HepG2 (cell line): ENCODE measurements at regions not wholly inside any gene's neighbourhood (a gene's known extent, or its start where the extent isn't known, plus 50 kb on each side); places are given as distances from the start of the nearest gene placed in this dataset.

Experiments used
- GZF1 ChIP-seq: sonication (generic); formaldehyde crosslinking; IDR thresholded peaks from 2 replicates; pipeline ENCODE4 v1.5.1; 2020; ENCODE audit warnings: mild to moderate bottlenecking, missing genetic modification reagents
- HCFC1 ChIP-seq: fragments of 150-350 bp; IDR thresholded peaks from 2 replicates; pipeline ENCODE4 v1.6.1; 2014; ENCODE audit warnings: low read depth, low read length
- POLR2A ChIP-seq, 2 experiments: IDR thresholded peaks; 2 replicates each; pipeline ENCODE4 v1.6.1; 2011; ENCODE audit warnings: low read depth in 2 of 2, low read length in 2 of 2, mild to moderate bottlenecking in 1 of 2, moderate library complexity in 1 of 2; ENCODE audit not compliant: insufficient read depth in 1 of 2
- YY1 ChIP-seq: IDR thresholded peaks from 2 replicates; pipeline ENCODE4 v1.6.1; 2011; ENCODE audit warnings: low read length, low read depth, moderate library complexity, mild to moderate bottlenecking; ENCODE audit not compliant: insufficient read depth, insufficient replicate concordance
- ZNF253 ChIP-seq: sonication (generic); formaldehyde crosslinking; IDR thresholded peaks from 2 replicates; pipeline ENCODE4 v1.8.0; 2022; ENCODE audit warnings: mild to moderate bottlenecking, missing genetic modification reagents, borderline replicate concordance
- ZNF276 ChIP-seq: sonication (generic); formaldehyde crosslinking; IDR thresholded peaks from 2 replicates; pipeline ENCODE4 v1.4.0; 2020; ENCODE audit warnings: mild to moderate bottlenecking, low read depth, missing genetic modification reagents
- ZNF777 ChIP-seq: sonication (generic); formaldehyde crosslinking; IDR thresholded peaks from 2 replicates; pipeline ENCODE4 v1.4.0; 2020; ENCODE audit warnings: missing genetic modification reagents
- TF ChIP-seq, protein P1 (sequence below): sonication (generic); formaldehyde crosslinking; IDR thresholded peaks from 2 replicates; pipeline ENCODE4 v1.5.0; 2020; ENCODE audit warnings: mild to moderate bottlenecking, missing genetic modification reagents

DNA sequence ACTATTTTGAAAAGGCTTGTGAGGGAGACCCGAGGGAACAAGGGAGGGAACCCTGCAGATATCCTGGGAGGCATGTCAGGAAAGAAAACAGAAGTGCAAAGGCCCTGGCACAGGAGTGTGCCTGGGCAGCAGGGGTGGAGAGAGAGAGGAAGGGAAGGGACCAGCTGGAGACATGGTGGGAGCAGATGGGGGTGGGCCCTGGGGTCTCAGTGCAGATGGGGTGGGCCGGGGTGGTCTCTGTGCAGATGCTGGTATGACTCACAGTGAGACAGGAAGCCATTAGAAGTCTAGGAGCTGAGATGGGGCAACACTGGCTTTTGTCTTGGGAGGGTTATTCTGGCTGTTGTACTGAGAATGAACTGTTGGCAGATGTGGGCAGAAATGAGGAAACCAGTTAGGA, 363.6 kb upstream of the C1orf174 start:
- TF ChIP-seq GZF1 (CRISPR knock-in tag) (no peak), HCFC1 (no peak), POLR2A (IDR thresholded peaks at IDR 0.05; ENCODE audit: insufficient read depth in 1 of 2, low read depth in 2 of 2, low read length in 2 of 2) (no peak), ZNF777 (CRISPR knock-in tag) (no peak), ZNF276 (CRISPR knock-in tag) (no peak), YY1 (no peak), ZNF253 (CRISPR knock-in tag) (no peak)
- TF ChIP-seq, protein P1, sequence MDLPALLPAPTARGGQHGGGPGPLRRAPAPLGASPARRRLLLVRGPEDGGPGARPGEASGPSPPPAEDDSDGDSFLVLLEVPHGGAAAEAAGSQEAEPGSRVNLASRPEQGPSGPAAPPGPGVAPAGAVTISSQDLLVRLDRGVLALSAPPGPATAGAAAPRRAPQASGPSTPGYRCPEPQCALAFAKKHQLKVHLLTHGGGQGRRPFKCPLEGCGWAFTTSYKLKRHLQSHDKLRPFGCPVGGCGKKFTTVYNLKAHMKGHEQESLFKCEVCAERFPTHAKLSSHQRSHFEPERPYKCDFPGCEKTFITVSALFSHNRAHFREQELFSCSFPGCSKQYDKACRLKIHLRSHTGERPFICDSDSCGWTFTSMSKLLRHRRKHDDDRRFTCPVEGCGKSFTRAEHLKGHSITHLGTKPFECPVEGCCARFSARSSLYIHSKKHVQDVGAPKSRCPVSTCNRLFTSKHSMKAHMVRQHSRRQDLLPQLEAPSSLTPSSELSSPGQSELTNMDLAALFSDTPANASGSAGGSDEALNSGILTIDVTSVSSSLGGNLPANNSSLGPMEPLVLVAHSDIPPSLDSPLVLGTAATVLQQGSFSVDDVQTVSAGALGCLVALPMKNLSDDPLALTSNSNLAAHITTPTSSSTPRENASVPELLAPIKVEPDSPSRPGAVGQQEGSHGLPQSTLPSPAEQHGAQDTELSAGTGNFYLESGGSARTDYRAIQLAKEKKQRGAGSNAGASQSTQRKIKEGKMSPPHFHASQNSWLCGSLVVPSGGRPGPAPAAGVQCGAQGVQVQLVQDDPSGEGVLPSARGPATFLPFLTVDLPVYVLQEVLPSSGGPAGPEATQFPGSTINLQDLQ (CRISPR knock-in tag), result no peak
